HCT116 (cell line): ENCODE measurements at regions not wholly inside any gene's neighbourhood (a gene's known extent, or its start where the extent isn't known, plus 50 kb on each side); places are given as distances from the start of the nearest gene placed in this dataset.

Experiments used
- ATAC-seq: fragments of 200-7000 bp; cut with Tn5 transposase; 2 replicates; pipeline ENCODE4 v1.9.1; 2020; ENCODE audit warnings: mild to moderate bottlenecking, moderate library complexity
- BruUV-seq: library from RNA; stranded (reverse); fragments of 400-500 nt; replicated peaks from 2 replicates; lab custom pipeline; 2021; lab: Mats Ljungman, UMichigan
- CTCF ChIA-PET: fragments of 300-600 bp; sonication (Branson Sonifier 250); formaldehyde crosslinking; loops from one replicate; lab custom pipeline; 2021; ENCODE audit warnings: antibody characterized with exemption; lab: Charles Lee
- POLR2A ChIA-PET: fragments of 300-600, 350-600 bp; sonication (Branson Sonifier 250); formaldehyde crosslinking; loops from one replicate; lab custom pipeline; 2021; ENCODE audit warnings: antibody characterized with exemption; lab: Charles Lee
- RAD21 ChIA-PET, 2 experiments: fragments of 300-600 bp; sonication (Branson Sonifier 250); formaldehyde crosslinking; loops; one replicate each; lab custom pipeline; 2023; ENCODE audit warnings: low total read pairs in 2 of 2; ENCODE audit not compliant: uncharacterized antibody in 2 of 2, unreplicated experiment in 2 of 2, low non-redundant PET in 1 of 2; lab: Charles Lee
- DNase-seq: peaks from one replicate; pipeline ENCODE4 v3.0.0-alpha.2; 2010; ENCODE audit warnings: low read depth, low spot score
- H2AFZ ChIP-seq: fragments of 200-600 bp; shearing (Covaris generic), sonication (generic); 2 replicates; pipeline ENCODE4 v1.6.1; 2017; ENCODE audit warnings: low read depth, mixed run types, mixed read lengths, antibody characterized with exemption, low read length; ENCODE audit not compliant: poor library complexity, severe bottlenecking
- H3K27ac ChIP-seq: 2 replicates; pipeline ENCODE4 v1.5.1; 2012; ENCODE audit warnings: low read depth, low read length
- H3K27me3 ChIP-seq: fragments of 200-600 bp; sonication (generic); 2 replicates; pipeline ENCODE4 v1.6.1; 2016; ENCODE audit warnings: mixed run types, low read length, mixed read lengths; ENCODE audit not compliant: insufficient read depth
- H3K36me3 ChIP-seq, 2 experiments: fragments of 200-500 bp in 1 of 2; fragments of 200-600 bp in 1 of 2; sonication (Bioruptor generic) in 1 of 2; sonication (generic) in 1 of 2; 2 replicates each; pipeline versions ENCODE4 v1.5.1 to v1.6.1; 2014 to 2016; ENCODE audit warnings: low read length in 2 of 2, inconsistent platforms in 1 of 2, mixed read lengths in 1 of 2, mixed run types in 1 of 2; ENCODE audit not compliant: insufficient read depth in 2 of 2, control insufficient read depth in 1 of 2
- H3K4me1 ChIP-seq, 2 experiments: fragments of 200-600 bp in 1 of 2; sonication (generic) in 1 of 2; 2 replicates each; pipeline versions ENCODE4 v1.5.1 to v1.6.1; 2012 to 2017; ENCODE audit warnings: low read length in 2 of 2, inconsistent platforms in 1 of 2, mild to moderate bottlenecking in 1 of 2, mixed read lengths in 1 of 2, mixed run types in 1 of 2, moderate library complexity in 1 of 2; ENCODE audit not compliant: insufficient read depth in 2 of 2, control insufficient read depth in 1 of 2
- H3K4me2 ChIP-seq: fragments of 200-600 bp; sonication (generic); 2 replicates; pipeline ENCODE4 v1.6.1; 2017; ENCODE audit warnings: mixed run types, low read length, mixed read lengths
- H3K4me3 ChIP-seq, 2 experiments: fragments of 200-600 bp in 1 of 2; sonication (generic) in 1 of 2; replicated peaks in 1 of 2; 2 replicates each; pipeline ENCODE4 v1.5.1; 2011 to 2016; ENCODE audit warnings: low read length in 2 of 2, control low read depth in 1 of 2, low read depth in 1 of 2, mild to moderate bottlenecking in 1 of 2, mixed read lengths in 1 of 2, mixed run types in 1 of 2
- H3K79me2 ChIP-seq: fragments of 200-600 bp; sonication (generic); 2 replicates; pipeline ENCODE4 v1.6.1; 2017; ENCODE audit warnings: mild to moderate bottlenecking, mixed run types, low read length, moderate library complexity, mixed read lengths; ENCODE audit not compliant: insufficient read depth
- H3K9ac ChIP-seq: fragments of 200-600 bp; sonication (generic); 2 replicates; pipeline ENCODE4 v1.6.1; 2016; ENCODE audit warnings: low read length, mixed read lengths
- H3K9me2 ChIP-seq: fragments of 200-600 bp; sonication (generic), shearing (Covaris generic); 2 replicates; pipeline ENCODE4 v1.6.1; 2017; ENCODE audit warnings: mixed run types, mild to moderate bottlenecking, moderate library complexity; ENCODE audit not compliant: insufficient read depth
- H3K9me3 ChIP-seq, 2 experiments: fragments of 200-500 bp in 1 of 2; fragments of 200-600 bp in 1 of 2; sonication (Bioruptor generic) in 1 of 2; sonication (generic) in 1 of 2; 2 replicates each; pipeline ENCODE4 v1.6.1; 2014 to 2017; ENCODE audit warnings: low read length in 2 of 2, mixed read lengths in 2 of 2, inconsistent platforms in 1 of 2, low read depth in 1 of 2, mild to moderate bottlenecking in 1 of 2, mixed run types in 1 of 2, moderate library complexity in 1 of 2; ENCODE audit not compliant: control insufficient read depth in 1 of 2, insufficient read depth in 1 of 2
- H4K20me1 ChIP-seq: fragments of 200-600 bp; sonication (generic), shearing (Covaris generic); 2 replicates; pipeline ENCODE4 v1.6.1; 2017; ENCODE audit warnings: mixed run types, mild to moderate bottlenecking, moderate library complexity; ENCODE audit not compliant: insufficient read depth
- CBX3 ChIP-seq: IDR thresholded peaks from 2 replicates; pipeline ENCODE4 v1.6.1; 2012; ENCODE audit warnings: low read depth
- CEBPB ChIP-seq: IDR thresholded peaks from 2 replicates; pipeline ENCODE4 v1.6.1; 2012; ENCODE audit warnings: low read depth
- EZH2 ChIP-seq: fragments of 200-600 bp; sonication (generic); IDR thresholded peaks from 2 replicates; pipeline ENCODE4 v1.6.1; 2017; ENCODE audit warnings: antibody characterized with exemption, mixed run types
- EZH2phosphoT487 ChIP-seq: fragments of 200-600 bp; IDR thresholded peaks from 2 replicates; pipeline ENCODE4 v1.6.1; 2018; ENCODE audit warnings: antibody characterized with exemption, borderline replicate concordance
- POLR2A ChIP-seq: IDR thresholded peaks from 2 replicates; pipeline ENCODE4 v1.7.0; 2011; ENCODE audit warnings: borderline replicate concordance; ENCODE audit not compliant: insufficient read depth, insufficient read length; ENCODE audit errors: extremely low read depth
- SP1 ChIP-seq: IDR thresholded peaks from 2 replicates; pipeline ENCODE4 v1.6.1; 2012; ENCODE audit warnings: low read depth
- SRF ChIP-seq: IDR thresholded peaks from 2 replicates; pipeline ENCODE4 v1.6.1; 2012; ENCODE audit warnings: low read depth
- TCF7L2 ChIP-seq: IDR thresholded peaks from 2 replicates; pipeline ENCODE4 v1.7.0; 2011; ENCODE audit warnings: borderline replicate concordance, inconsistent platforms; ENCODE audit not compliant: insufficient read depth, insufficient read length; ENCODE audit errors: extremely low read depth
- ZNF274 ChIP-seq: fragments of 200-500 bp; sonication (Bioruptor generic); IDR thresholded peaks from 2 replicates; pipeline ENCODE4 v1.6.1; 2014; ENCODE audit warnings: mild to moderate bottlenecking, low read depth, low read length, inconsistent platforms
- intact Hi-C: fragments of 100-400 bp; cut with micrococcal nuclease; formaldehyde crosslinking; loops from 2 replicates; pipeline ENCODE4 v1.10.0; 2022
- TF ChIP-seq, protein P1 (sequence below): IDR thresholded peaks from 2 replicates; pipeline ENCODE4 v1.6.1; 2012
- TF ChIP-seq, protein P2 (sequence below): IDR thresholded peaks from 2 replicates; pipeline ENCODE4 v1.6.1; 2012; ENCODE audit warnings: low read depth

DNA sequence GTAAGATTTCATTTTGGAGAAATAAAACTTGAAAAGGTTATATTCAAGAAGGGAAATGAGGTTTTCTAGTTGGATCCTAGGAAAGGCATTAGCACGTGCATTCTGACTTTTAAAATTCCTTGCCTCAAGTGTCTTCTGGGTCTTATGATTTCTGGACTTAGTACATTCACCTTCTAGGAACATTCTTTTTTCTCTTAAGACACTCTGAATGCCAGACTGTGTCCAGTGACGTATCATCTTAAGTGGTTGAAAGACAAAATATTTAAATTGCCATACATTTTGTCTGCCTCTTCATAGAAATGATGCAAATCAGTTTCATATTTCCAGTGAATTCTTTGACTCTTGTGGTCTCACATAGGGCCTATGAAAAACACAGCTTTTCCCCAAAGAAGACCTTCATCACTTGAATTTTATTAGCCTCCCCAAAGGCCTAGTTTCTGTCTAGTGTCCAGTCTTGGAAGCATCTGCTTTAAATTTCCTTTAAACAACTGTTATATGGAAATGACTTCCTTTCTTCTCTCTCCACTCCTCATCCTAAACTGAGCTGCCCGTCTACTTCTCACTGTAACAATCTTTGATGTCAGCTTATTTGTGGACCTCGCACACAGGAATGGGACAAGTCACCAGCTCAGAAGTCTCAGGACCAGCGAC is 187.2 kb downstream of the HLX start (continued):
- TF ChIP-seq, protein P1, sequence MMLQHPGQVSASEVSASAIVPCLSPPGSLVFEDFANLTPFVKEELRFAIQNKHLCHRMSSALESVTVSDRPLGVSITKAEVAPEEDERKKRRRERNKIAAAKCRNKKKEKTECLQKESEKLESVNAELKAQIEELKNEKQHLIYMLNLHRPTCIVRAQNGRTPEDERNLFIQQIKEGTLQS = no peak
- TF ChIP-seq EZH2phosphoT487 (no peak), SRF (no peak), POLR2A (no peak), EZH2 (no peak), TCF7L2 (no peak), CBX3 (no peak)

DNA sequence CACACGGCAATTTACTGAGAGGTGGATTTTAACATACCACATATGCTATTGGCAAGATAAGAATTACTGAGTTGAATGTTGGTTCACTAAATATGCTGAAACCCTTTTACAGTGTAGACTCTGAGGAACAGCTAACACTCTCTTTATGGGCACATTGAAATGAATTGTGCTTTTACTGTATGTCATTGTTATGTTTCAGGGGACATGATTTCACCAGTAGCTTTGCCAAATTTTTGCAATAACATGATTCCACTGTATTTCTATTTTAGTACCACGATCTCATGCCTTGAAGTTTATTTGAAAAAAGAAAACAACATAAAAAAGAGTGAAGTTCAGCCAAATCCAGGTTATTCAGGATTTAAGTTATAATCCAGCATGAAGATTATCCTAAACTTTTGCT is 188.5 kb downstream of the HLX start:
- H2AFZ ChIP-seq = no peak overlapping the region
- no peak overlapping the region for H3K9ac ChIP-seq
- no peak for ATAC-seq
- no peak for TF ChIP-seq SP1
- no peak for TF ChIP-seq CEBPB
- no peak for TF ChIP-seq ZNF274
- TF ChIP-seq, protein P2, sequence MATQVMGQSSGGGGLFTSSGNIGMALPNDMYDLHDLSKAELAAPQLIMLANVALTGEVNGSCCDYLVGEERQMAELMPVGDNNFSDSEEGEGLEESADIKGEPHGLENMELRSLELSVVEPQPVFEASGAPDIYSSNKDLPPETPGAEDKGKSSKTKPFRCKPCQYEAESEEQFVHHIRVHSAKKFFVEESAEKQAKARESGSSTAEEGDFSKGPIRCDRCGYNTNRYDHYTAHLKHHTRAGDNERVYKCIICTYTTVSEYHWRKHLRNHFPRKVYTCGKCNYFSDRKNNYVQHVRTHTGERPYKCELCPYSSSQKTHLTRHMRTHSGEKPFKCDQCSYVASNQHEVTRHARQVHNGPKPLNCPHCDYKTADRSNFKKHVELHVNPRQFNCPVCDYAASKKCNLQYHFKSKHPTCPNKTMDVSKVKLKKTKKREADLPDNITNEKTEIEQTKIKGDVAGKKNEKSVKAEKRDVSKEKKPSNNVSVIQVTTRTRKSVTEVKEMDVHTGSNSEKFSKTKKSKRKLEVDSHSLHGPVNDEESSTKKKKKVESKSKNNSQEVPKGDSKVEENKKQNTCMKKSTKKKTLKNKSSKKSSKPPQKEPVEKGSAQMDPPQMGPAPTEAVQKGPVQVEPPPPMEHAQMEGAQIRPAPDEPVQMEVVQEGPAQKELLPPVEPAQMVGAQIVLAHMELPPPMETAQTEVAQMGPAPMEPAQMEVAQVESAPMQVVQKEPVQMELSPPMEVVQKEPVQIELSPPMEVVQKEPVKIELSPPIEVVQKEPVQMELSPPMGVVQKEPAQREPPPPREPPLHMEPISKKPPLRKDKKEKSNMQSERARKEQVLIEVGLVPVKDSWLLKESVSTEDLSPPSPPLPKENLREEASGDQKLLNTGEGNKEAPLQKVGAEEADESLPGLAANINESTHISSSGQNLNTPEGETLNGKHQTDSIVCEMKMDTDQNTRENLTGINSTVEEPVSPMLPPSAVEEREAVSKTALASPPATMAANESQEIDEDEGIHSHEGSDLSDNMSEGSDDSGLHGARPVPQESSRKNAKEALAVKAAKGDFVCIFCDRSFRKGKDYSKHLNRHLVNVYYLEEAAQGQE = no peak
- TF ChIP-seq TCF7L2 = no peak
- TF ChIP-seq, all 23 proteins: peak for 0
- no peaks in the 10 kb centered on the region for H4K20me1 ChIP-seq
- no peaks in the 10 kb centered on the region for H3K4me1 ChIP-seq
- no peak overlapping the region for H3K27ac ChIP-seq
- DNase-seq = no peak
- H3K9me3 ChIP-seq = no peaks in the 10 kb centered on the region
- no peaks in the 10 kb centered on the region for H3K27me3 ChIP-seq
- no TSS peak for BruUV-seq
- H3K4me2 ChIP-seq = no peak overlapping the region
- no peak overlapping the region for H3K4me3 ChIP-seq
- no peaks in the 10 kb centered on the region for H3K9me2 ChIP-seq
- H3K79me2 ChIP-seq = no peaks in the 10 kb centered on the region
- H3K36me3 ChIP-seq = no peaks in the 10 kb centered on the region
- POLR2A ChIA-PET = no interaction called here
- CTCF ChIA-PET = no interaction called here
- RAD21 ChIA-PET = no interaction called here
- intact Hi-C loops = no loop called here
